Loucy (cell line): ENCODE measurements at regions not wholly inside any gene's neighbourhood (a gene's known extent, or its start where the extent isn't known, plus 50 kb on each side); places are given as distances from the start of the nearest gene placed in this dataset.

Source experiments
- EZH2phosphoT487 ChIP-seq: fragments of 200-600 bp; IDR thresholded peaks from 2 replicates; pipeline ENCODE4 v1.6.1; 2018; ENCODE audit warnings: antibody characterized with exemption, mild to moderate bottlenecking, moderate library complexity, borderline replicate concordance
- TF ChIP-seq, protein P1 (sequence below): fragments of 200-600 bp; sonication (generic); conservative IDR thresholded peaks from 2 replicates; pipeline ENCODE4 v1.5.1; 2014; ENCODE audit warnings: mild to moderate bottlenecking, antibody characterized with exemption, low read length

GRCh38 chr11:41609511-41609910 lies 150.1 kb upstream of the LRRC4C start:
- TF ChIP-seq, protein P1, sequence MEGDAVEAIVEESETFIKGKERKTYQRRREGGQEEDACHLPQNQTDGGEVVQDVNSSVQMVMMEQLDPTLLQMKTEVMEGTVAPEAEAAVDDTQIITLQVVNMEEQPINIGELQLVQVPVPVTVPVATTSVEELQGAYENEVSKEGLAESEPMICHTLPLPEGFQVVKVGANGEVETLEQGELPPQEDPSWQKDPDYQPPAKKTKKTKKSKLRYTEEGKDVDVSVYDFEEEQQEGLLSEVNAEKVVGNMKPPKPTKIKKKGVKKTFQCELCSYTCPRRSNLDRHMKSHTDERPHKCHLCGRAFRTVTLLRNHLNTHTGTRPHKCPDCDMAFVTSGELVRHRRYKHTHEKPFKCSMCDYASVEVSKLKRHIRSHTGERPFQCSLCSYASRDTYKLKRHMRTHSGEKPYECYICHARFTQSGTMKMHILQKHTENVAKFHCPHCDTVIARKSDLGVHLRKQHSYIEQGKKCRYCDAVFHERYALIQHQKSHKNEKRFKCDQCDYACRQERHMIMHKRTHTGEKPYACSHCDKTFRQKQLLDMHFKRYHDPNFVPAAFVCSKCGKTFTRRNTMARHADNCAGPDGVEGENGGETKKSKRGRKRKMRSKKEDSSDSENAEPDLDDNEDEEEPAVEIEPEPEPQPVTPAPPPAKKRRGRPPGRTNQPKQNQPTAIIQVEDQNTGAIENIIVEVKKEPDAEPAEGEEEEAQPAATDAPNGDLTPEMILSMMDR, result no peak
- no peak for TF ChIP-seq EZH2phosphoT487
